Small intestine (tissue), 7 donors: ENCODE measurements at regions not wholly inside any gene's neighbourhood (a gene's known extent, or its start where the extent isn't known, plus 50 kb on each side); places are given as distances from the start of the nearest gene placed in this dataset.
"Not testable (repeated sequence)": the region's sequence is repeated elsewhere in the genome, so short reads cannot be mapped to it uniquely, and the experiment has no call there.

Experiments used
- DNase-seq, 2 donors: peaks; one replicate each; pipeline versions ENCODE4 v3.0.0 to v3.0.0-alpha.2; 2013
- FAIRE-seq: peaks from 2 replicates; lab custom pipeline; 2012; peaks lifted over from hg19 to GRCh38; lab: Jason Lieb, UNC
- H3K27ac ChIP-seq, 3 donors: one replicate each; pipeline ENCODE4 v1.5.1; 2013; ENCODE audit warnings: low read length in 2 of 3, mild to moderate bottlenecking in 2 of 3, control low read depth in 1 of 3, inconsistent platforms in 1 of 3, low read depth in 1 of 3, moderate library complexity in 1 of 3
- H3K27me3 ChIP-seq, 3 donors: one replicate each; pipeline ENCODE4 v1.6.1; 2013; ENCODE audit warnings: low read length in 3 of 3, inconsistent platforms in 1 of 3; ENCODE audit not compliant: control insufficient read depth in 3 of 3, insufficient read depth in 3 of 3
- H3K36me3 ChIP-seq, 3 donors: one replicate each; pipeline ENCODE4 v1.6.1; 2013; ENCODE audit warnings: low read length in 3 of 3, inconsistent platforms in 1 of 3, low read depth in 1 of 3, mild to moderate bottlenecking in 1 of 3, moderate library complexity in 1 of 3; ENCODE audit not compliant: control insufficient read depth in 3 of 3, insufficient read depth in 2 of 3
- H3K4me1 ChIP-seq, 3 donors: one replicate each; pipeline ENCODE4 v1.6.1; 2013; ENCODE audit warnings: low read length in 2 of 3, inconsistent platforms in 1 of 3, low read depth in 1 of 3, mild to moderate bottlenecking in 1 of 3, moderate library complexity in 1 of 3; ENCODE audit not compliant: control insufficient read depth in 3 of 3, insufficient read depth in 2 of 3
- H3K4me3 ChIP-seq, 3 donors: one replicate each; pipeline ENCODE4 v1.5.1; 2013; ENCODE audit warnings: low read length in 3 of 3, control low read depth in 1 of 3, inconsistent platforms in 1 of 3, low read depth in 1 of 3, mild to moderate bottlenecking in 1 of 3, moderate library complexity in 1 of 3
- H3K9me3 ChIP-seq, 2 donors: one replicate each; pipeline ENCODE4 v1.6.1; 2013; ENCODE audit warnings: low read depth in 1 of 2, low read length in 1 of 2; ENCODE audit not compliant: control insufficient read depth in 2 of 2, insufficient read depth in 1 of 2
- WGBS, 3 donors: extraction: QIAGEN DNeasy Blood & Tissue Kit; methylation state at CpG; one replicate each; pipeline ENCODE4 v1.1.7; 2013; 5-methylcytosine and 5-hydroxymethylcytosine counted together
- donor health status: healthy with polysubstance abuse.
- donor health status: control.
- donor health status: control.
- donor health status: Bipolar disorder and iron deficiency.
- donor health status: healthy.

- FAIRE-seq, H3K4me3 ChIP-seq, H3K4me1 ChIP-seq, H3K36me3 ChIP-seq, H3K27me3 ChIP-seq, H3K27ac ChIP-seq, DNase-seq: not testable (repeated sequence)
- 65 to 81% (median 79%) methylated on average over 13 to 15 of the region's 17 CpGs for WGBS, 3 donors
- H3K9me3 ChIP-seq = peaks cover 8 to 28% of the 10 kb centered on the region in 2 donors
Observed at GRCh38 chr20:29325781-29326180, 1931.7 kb upstream of the DEFB115 start.

- Histone ChIP-seq H3K27me3 (no peaks in the 10 kb centered on the region), H3K9me3 (peaks cover 8 to 28% of the 10 kb centered on the region in 2 donors), H3K36me3 (no peaks in the 10 kb centered on the region), H3K4me3 (no peak overlapping the region), H3K4me1 (no peaks in the 10 kb centered on the region), H3K27ac (no peak overlapping the region)
- FAIRE-seq (no peak), DNase-seq (no peak)
- WGBS, 3 donors = 76 to 79% (median 77%) methylated on average over 27 of the region's 27 CpGs
Observed at GRCh38 chr20:29326376-29327070, 1930.9 kb upstream of the DEFB115 start.

GRCh38 chr20:29327600-29328420, 1929.7 kb upstream of the DEFB115 start:
- FAIRE-seq, H3K27me3 ChIP-seq: not testable (repeated sequence)

GRCh38 chr20:29330429-29331115, 1926.9 kb upstream of the DEFB115 start:
- 51 to 54% (median 52%) methylated on average over 10 of the region's 10 CpGs for WGBS, 3 donors
- FAIRE-seq = not testable (repeated sequence)

More at GRCh38 chr20:29327600-29328420, 1929.7 kb upstream of the DEFB115 start:
- not testable (repeated sequence) for H3K4me1 ChIP-seq, H3K4me3 ChIP-seq, H3K27ac ChIP-seq, H3K36me3 ChIP-seq, DNase-seq
- WGBS, 3 donors = 40 to 52% (median 43%) methylated on average over 31 to 32 of the region's 33 CpGs
- H3K9me3 ChIP-seq = peaks cover 8 to 28% of the 10 kb centered on the region in 2 donors

GRCh38 chr20:29349836-29350235, 1907.6 kb upstream of the DEFB115 start:
- Histone ChIP-seq H3K9me3 (peaks cover 2 to 14% of the 10 kb centered on the region in 2 donors), H3K36me3 (no peaks in the 10 kb centered on the region), H3K4me3 (no peak overlapping the region), H3K4me1 (no peaks in the 10 kb centered on the region), H3K27ac (no peak overlapping the region), H3K27me3 (no peaks in the 10 kb centered on the region)
- FAIRE-seq = no peak
- no peak for DNase-seq
- 72 to 78% (median 77%) methylated on average over 14 of the region's 14 CpGs for WGBS, 3 donors

More at GRCh38 chr20:29330429-29331115, 1926.9 kb upstream of the DEFB115 start:
- H3K4me3 ChIP-seq, H3K4me1 ChIP-seq, DNase-seq, H3K27ac ChIP-seq, H3K27me3 ChIP-seq, H3K36me3 ChIP-seq: not testable (repeated sequence)
- peaks cover 5 to 17% of the 10 kb centered on the region in 2 donors for H3K9me3 ChIP-seq

- not testable (repeated sequence) for H3K27ac ChIP-seq, H3K27me3 ChIP-seq, H3K4me1 ChIP-seq, DNase-seq, H3K36me3 ChIP-seq, FAIRE-seq, H3K4me3 ChIP-seq
- H3K9me3 ChIP-seq = peaks cover 0 to 16% of the 10 kb centered on the region in 2 donors
- 53 to 59% (median 55%) methylated on average over 2 of the region's 2 CpGs for WGBS, 3 donors
Observed at GRCh38 chr20:29375937-29376336, 1881.5 kb upstream of the DEFB115 start.

GRCh38 chr20:29392853-29393252, 1864.6 kb upstream of the DEFB115 start:
- not testable (repeated sequence) for H3K27me3 ChIP-seq, H3K4me3 ChIP-seq, H3K9me3 ChIP-seq, H3K27ac ChIP-seq, H3K36me3 ChIP-seq, H3K4me1 ChIP-seq, DNase-seq, FAIRE-seq
- WGBS, 3 donors = 52 to 62% (median 53%) methylated on average over 7 to 9 of the region's 9 CpGs

- Histone ChIP-seq H3K4me3 (no peak overlapping the region), H3K4me1 (no peaks in the 10 kb centered on the region), H3K36me3 (no peaks in the 10 kb centered on the region), H3K9me3 (peaks cover 7 to 42% of the 10 kb centered on the region in 2 donors), H3K27ac (no peak overlapping the region), H3K27me3 (no peaks in the 10 kb centered on the region)
- FAIRE-seq = no peak
- WGBS, 3 donors = 44 to 67% (median 64%) methylated on average over 29 to 40 of the region's 40 CpGs
- DNase-seq = no peak
Observed at GRCh38 chr20:29408034-29408695, 1849.3 kb upstream of the DEFB115 start.
